IMR-90 (cell line): ENCODE measurements at regions not wholly inside any gene's neighbourhood (a gene's known extent, or its start where the extent isn't known, plus 50 kb on each side); places are given as distances from the start of the nearest gene placed in this dataset.

ENCODE experiments used
- ATAC-seq: fragments of 200-7000 bp; cut with Tn5 transposase; 2 replicates; pipeline ENCODE4 v1.9.1; 2020; ENCODE audit warnings: low read depth, mild to moderate bottlenecking, moderate library complexity
- BruUV-seq: library from RNA; stranded (reverse); fragments of 400-500 nt; replicated peaks from 2 replicates; lab custom pipeline; 2021; lab: Mats Ljungman, UMichigan
- CTCF ChIA-PET: fragments of 300-600 bp; formaldehyde crosslinking; extraction: SDS; loops from one replicate; lab custom pipeline; 2021; ENCODE audit warnings: antibody characterized with exemption; lab: Yijun Ruan, JAX
- POLR2A ChIA-PET: fragments of 300-600 bp; sonication (Branson Sonifier 250); formaldehyde crosslinking; loops from one replicate; lab custom pipeline; 2022; ENCODE audit warnings: antibody characterized with exemption; ENCODE audit not compliant: unreplicated experiment; lab: Charles Lee
- DNase-seq: peaks from one replicate; pipeline ENCODE4 v3.0.0; 2013
- H2AFZ ChIP-seq: replicated peaks from 2 replicates; pipeline ENCODE3; 2013; ENCODE audit warnings: low read length, mild to moderate bottlenecking; ENCODE audit not compliant: poor library complexity
- H2AK5ac ChIP-seq: 2 replicates; pipeline ENCODE4 v1.6.1; 2013; ENCODE audit warnings: low read depth, low read length, inconsistent platforms
- H2AK9ac ChIP-seq: replicated peaks from 2 replicates; pipeline ENCODE3; 2013; ENCODE audit warnings: mild to moderate bottlenecking, low read depth, low read length, moderate library complexity; ENCODE audit not compliant: poor library complexity
- H2BK120ac ChIP-seq: 2 replicates; pipeline ENCODE4 v1.6.1; 2013; ENCODE audit warnings: low read depth, low read length, inconsistent platforms
- H2BK15ac ChIP-seq: 3 replicates; pipeline ENCODE4 v1.6.1; 2013; ENCODE audit warnings: low read depth, low read length, inconsistent platforms
- H2BK20ac ChIP-seq: 2 replicates; pipeline ENCODE4 v1.6.1; 2013; ENCODE audit warnings: low read depth, mild to moderate bottlenecking, inconsistent platforms, low read length, moderate library complexity
- H2BK5ac ChIP-seq: 2 replicates; pipeline ENCODE4 v1.6.1; 2013; ENCODE audit warnings: mild to moderate bottlenecking, low read depth, low read length, inconsistent platforms; ENCODE audit not compliant: poor library complexity, severe bottlenecking
- H3K14ac ChIP-seq: replicated peaks from 2 replicates; pipeline ENCODE4 v1.6.1; 2013; ENCODE audit warnings: low read depth, low read length, inconsistent platforms
- H3K18ac ChIP-seq: 2 replicates; pipeline ENCODE4 v1.6.1; 2013; ENCODE audit warnings: low read depth, low read length, control low read depth
- H3K23ac ChIP-seq: 2 replicates; pipeline ENCODE4 v1.6.1; 2013; ENCODE audit warnings: low read depth, low read length, inconsistent platforms
- H3K27ac ChIP-seq: 2 replicates; pipeline ENCODE4 v1.5.1; 2013; ENCODE audit warnings: mild to moderate bottlenecking, control low read depth, low read length; ENCODE audit not compliant: insufficient read depth
- H3K27me3 ChIP-seq: 2 replicates; pipeline ENCODE4 v1.6.1; 2013; ENCODE audit warnings: low read length; ENCODE audit not compliant: control insufficient read depth, insufficient read depth
- H3K36me3 ChIP-seq: 2 replicates; pipeline ENCODE4 v1.6.1; 2013; ENCODE audit warnings: low read length, mixed read lengths; ENCODE audit not compliant: control insufficient read depth, insufficient read depth
- H3K4ac ChIP-seq: 2 replicates; pipeline ENCODE4 v1.6.1; 2013; ENCODE audit warnings: low read depth, low read length, inconsistent platforms
- H3K4me1 ChIP-seq: 2 replicates; pipeline ENCODE4 v1.6.1; 2013; ENCODE audit warnings: low read length, mixed read lengths; ENCODE audit not compliant: control insufficient read depth, insufficient read depth
- H3K4me2 ChIP-seq: 2 replicates; pipeline ENCODE4 v1.6.1; 2013; ENCODE audit warnings: low read depth, mild to moderate bottlenecking, control low read depth, low read length, moderate library complexity
- H3K4me3 ChIP-seq: 2 replicates; pipeline ENCODE4 v1.5.1; 2013; ENCODE audit warnings: low read depth, mild to moderate bottlenecking, control low read depth, low read length, moderate library complexity; ENCODE audit not compliant: insufficient read depth
- H3K56ac ChIP-seq: 2 replicates; pipeline ENCODE4 v1.6.1; 2013; ENCODE audit warnings: low read length, inconsistent platforms; ENCODE audit not compliant: insufficient read depth; ENCODE audit errors: extremely low read depth
- H3K79me1 ChIP-seq, 2 experiments: 2 replicates each; pipeline ENCODE4 v1.6.1; 2013; ENCODE audit warnings: low read length in 2 of 2, inconsistent platforms in 1 of 2, low read depth in 1 of 2
- H3K9ac ChIP-seq: 2 replicates; pipeline ENCODE4 v1.6.1; 2013; ENCODE audit warnings: low read depth, low read length, control low read depth
- H3K9me1 ChIP-seq: 2 replicates; pipeline ENCODE4 v1.6.1; 2013; ENCODE audit warnings: low read length, inconsistent platforms; ENCODE audit not compliant: insufficient read depth
- H3K9me3 ChIP-seq: 2 replicates; pipeline ENCODE4 v1.6.1; 2013; ENCODE audit warnings: low read length; ENCODE audit not compliant: control insufficient read depth, insufficient read depth
- H4K20me1 ChIP-seq: 2 replicates; pipeline ENCODE4 v1.6.1; 2013; ENCODE audit warnings: low read length, inconsistent platforms; ENCODE audit not compliant: insufficient read depth
- H4K5ac ChIP-seq: 2 replicates; pipeline ENCODE4 v1.6.1; 2013; ENCODE audit warnings: mild to moderate bottlenecking, low read depth, low read length, control low read depth
- H4K8ac ChIP-seq, 2 experiments: 2 replicates each; pipeline ENCODE4 v1.6.1; 2013; ENCODE audit warnings: low read depth in 2 of 2, low read length in 2 of 2, control low read depth in 1 of 2, inconsistent platforms in 1 of 2
- H4K91ac ChIP-seq: 2 replicates; pipeline ENCODE4 v1.6.1; 2013; ENCODE audit warnings: low read depth, low read length, inconsistent platforms; ENCODE audit not compliant: insufficient read depth
- CTCF ChIP-seq: conservative IDR thresholded peaks from 2 replicates; pipeline ENCODE4 v1.5.1; 2012; ENCODE audit warnings: mild to moderate bottlenecking, low read depth, low read length, improper control_type of control experiment
- FOS ChIP-seq: fragments of 150-350 bp; IDR thresholded peaks from 2 replicates; pipeline ENCODE4 v1.6.1; 2016; ENCODE audit warnings: low read depth, low read length
- RCOR1 ChIP-seq: IDR thresholded peaks from 2 replicates; pipeline ENCODE4 v1.6.1; 2012; ENCODE audit warnings: mild to moderate bottlenecking, low read length, improper control_type of control experiment; ENCODE audit not compliant: insufficient replicate concordance
- SMC3 ChIP-seq: fragments of 150-350 bp; IDR thresholded peaks from 2 replicates; pipeline ENCODE4 v1.6.1; 2016; ENCODE audit warnings: low read depth, mild to moderate bottlenecking, antibody characterized with exemption, low read length, moderate library complexity
- WGBS, 2 experiments: methylation state at CpG; one replicate each; pipeline versions ENCODE4 v1.1.5 to v1.1.7; 2013; ENCODE audit warnings: missing lambda C conversion rate in 2 of 2; ENCODE audit not compliant: insufficient read length in 1 of 2; ENCODE audit errors: extremely low coverage in 2 of 2; 5-methylcytosine and 5-hydroxymethylcytosine counted together
- dilution Hi-C: fragments of 300-500 bp; cut with HindIII; formaldehyde crosslinking; loops from one replicate; pipeline ENCODE4 v1.14.3; 2018; ENCODE audit warnings: low sequenced_read_pairs; ENCODE audit not compliant: unreplicated experiment
- in situ Hi-C: fragments of 300-500 bp; cut with MboI; formaldehyde crosslinking; loops from 3 replicates; pipeline ENCODE4 v1.14.3; 2019; ENCODE audit warnings: low sequenced_read_pairs, inconsistent platforms, mixed read lengths
- intact Hi-C: fragments of 100-400 bp; cut with micrococcal nuclease; formaldehyde crosslinking; loops from 2 replicates; pipeline ENCODE4 v1.10.0; 2022
- TF ChIP-seq, protein P1 (sequence below): fragments of 150-350 bp; IDR thresholded peaks from 2 replicates; pipeline ENCODE4 v1.6.1; 2017; ENCODE audit warnings: mild to moderate bottlenecking, antibody characterized with exemption, low read length, low read depth

DNA sequence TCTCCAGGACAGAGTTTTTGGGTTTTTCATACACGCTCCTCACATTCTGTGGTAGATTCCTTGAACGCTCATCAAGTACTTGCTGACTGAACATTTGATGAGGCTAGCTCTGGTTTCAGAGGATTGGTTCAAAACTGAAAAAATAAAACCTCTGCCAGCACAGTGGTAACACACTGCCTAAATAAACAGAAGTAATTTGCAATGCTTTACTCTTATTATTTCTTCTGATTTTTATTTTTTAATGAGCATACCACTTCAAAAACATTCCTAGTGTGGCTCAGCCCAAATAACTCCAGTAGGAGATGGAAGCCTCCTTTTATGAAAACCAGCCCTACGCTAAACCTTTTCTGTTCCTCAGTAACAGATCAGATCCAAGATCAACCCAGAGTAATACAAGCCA is 72.0 kb upstream of the INTU start:
- no peak overlapping the region for H4K5ac ChIP-seq
- POLR2A ChIA-PET, result no interaction called here
- no peaks in the 10 kb centered on the region for H4K20me1 ChIP-seq
- intact Hi-C loops, result no loop called here
- no peaks in the 10 kb centered on the region for H3K36me3 ChIP-seq
- no peak overlapping the region for H2BK120ac ChIP-seq
- no peaks in the 10 kb centered on the region; the same call in 1 of the 2 replicates for H3K9me3 ChIP-seq
- no peak overlapping the region for H2AFZ ChIP-seq
- no TSS peak for BruUV-seq
- whole genome bisulfite sequencing, 2 experiments, result no CpG with 5 or more reads among the region's 3 CpGs
- H3K56ac ChIP-seq, result no peak overlapping the region
- ATAC-seq, result no peak
- H2AK9ac ChIP-seq, result no peak overlapping the region
- H3K18ac ChIP-seq, result no peak overlapping the region
- dilution Hi-C loops, result no loop called here
- no peak overlapping the region for H4K91ac ChIP-seq
- DNase-seq, result no peak
- no peaks in the 10 kb centered on the region for H3K79me1 ChIP-seq
- CTCF ChIA-PET, result no interaction called here
- TF ChIP-seq SMC3 (no peak), FOS (no peak), CTCF (no peak), RCOR1 (no peak)
- TF ChIP-seq, protein P1, sequence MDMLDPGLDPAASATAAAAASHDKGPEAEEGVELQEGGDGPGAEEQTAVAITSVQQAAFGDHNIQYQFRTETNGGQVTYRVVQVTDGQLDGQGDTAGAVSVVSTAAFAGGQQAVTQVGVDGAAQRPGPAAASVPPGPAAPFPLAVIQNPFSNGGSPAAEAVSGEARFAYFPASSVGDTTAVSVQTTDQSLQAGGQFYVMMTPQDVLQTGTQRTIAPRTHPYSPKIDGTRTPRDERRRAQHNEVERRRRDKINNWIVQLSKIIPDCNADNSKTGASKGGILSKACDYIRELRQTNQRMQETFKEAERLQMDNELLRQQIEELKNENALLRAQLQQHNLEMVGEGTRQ, result no peak
- H2BK20ac ChIP-seq, result no peak overlapping the region
- no peaks in the 10 kb centered on the region for H3K9me1 ChIP-seq
- H4K8ac ChIP-seq, result no peak overlapping the region
- H3K4me3 ChIP-seq, result no peak overlapping the region
- H2BK15ac ChIP-seq, result no peak overlapping the region
- H3K23ac ChIP-seq, result no peak overlapping the region
- H3K4ac ChIP-seq, result no peak overlapping the region
- H2AK5ac ChIP-seq, result no peak overlapping the region
- H3K4me1 ChIP-seq, result no peaks in the 10 kb centered on the region
- H3K4me2 ChIP-seq, result no peak overlapping the region
- H3K27me3 ChIP-seq, result peaks cover 2% of the 10 kb centered on the region; the same call in 1 of the 2 replicates
- in situ Hi-C loops, result no loop called here
- H3K14ac ChIP-seq, result no peak overlapping the region
- no peak overlapping the region for H3K9ac ChIP-seq
- H3K27ac ChIP-seq, result no peak overlapping the region
- no peak overlapping the region for H2BK5ac ChIP-seq
